IMR-90 (cell line): ENCODE measurements at regions not wholly inside any gene's neighbourhood (a gene's known extent, or its start where the extent isn't known, plus 50 kb on each side); places are given as distances from the start of the nearest gene placed in this dataset.
"Not testable (repeated sequence)": the region's sequence is repeated elsewhere in the genome, so short reads cannot be mapped to it uniquely, and the experiment has no call there.

Experiments used
- ATAC-seq: fragments of 200-7000 bp; cut with Tn5 transposase; 2 replicates; pipeline ENCODE4 v1.9.1; 2020; ENCODE audit warnings: low read depth, mild to moderate bottlenecking, moderate library complexity
- BruUV-seq: library from RNA; stranded (reverse); fragments of 400-500 nt; replicated peaks from 2 replicates; lab custom pipeline; 2021; lab: Mats Ljungman, UMichigan
- CTCF ChIA-PET: fragments of 300-600 bp; formaldehyde crosslinking; extraction: SDS; loops from one replicate; lab custom pipeline; 2021; ENCODE audit warnings: antibody characterized with exemption; lab: Yijun Ruan, JAX
- POLR2A ChIA-PET: fragments of 300-600 bp; sonication (Branson Sonifier 250); formaldehyde crosslinking; loops from one replicate; lab custom pipeline; 2022; ENCODE audit warnings: antibody characterized with exemption; ENCODE audit not compliant: unreplicated experiment; lab: Charles Lee
- DNase-seq: peaks from one replicate; pipeline ENCODE4 v3.0.0; 2013
- H2AFZ ChIP-seq: replicated peaks from 2 replicates; pipeline ENCODE3; 2013; ENCODE audit warnings: low read length, mild to moderate bottlenecking; ENCODE audit not compliant: poor library complexity
- H2AK5ac ChIP-seq: 2 replicates; pipeline ENCODE4 v1.6.1; 2013; ENCODE audit warnings: low read depth, low read length, inconsistent platforms
- H2AK9ac ChIP-seq: replicated peaks from 2 replicates; pipeline ENCODE3; 2013; ENCODE audit warnings: mild to moderate bottlenecking, low read depth, low read length, moderate library complexity; ENCODE audit not compliant: poor library complexity
- H2BK120ac ChIP-seq: 2 replicates; pipeline ENCODE4 v1.6.1; 2013; ENCODE audit warnings: low read depth, low read length, inconsistent platforms
- H2BK15ac ChIP-seq: 3 replicates; pipeline ENCODE4 v1.6.1; 2013; ENCODE audit warnings: low read depth, low read length, inconsistent platforms
- H2BK20ac ChIP-seq: 2 replicates; pipeline ENCODE4 v1.6.1; 2013; ENCODE audit warnings: low read depth, mild to moderate bottlenecking, inconsistent platforms, low read length, moderate library complexity
- H2BK5ac ChIP-seq: 2 replicates; pipeline ENCODE4 v1.6.1; 2013; ENCODE audit warnings: mild to moderate bottlenecking, low read depth, low read length, inconsistent platforms; ENCODE audit not compliant: poor library complexity, severe bottlenecking
- H3K14ac ChIP-seq: replicated peaks from 2 replicates; pipeline ENCODE4 v1.6.1; 2013; ENCODE audit warnings: low read depth, low read length, inconsistent platforms
- H3K18ac ChIP-seq: 2 replicates; pipeline ENCODE4 v1.6.1; 2013; ENCODE audit warnings: low read depth, low read length, control low read depth
- H3K23ac ChIP-seq: 2 replicates; pipeline ENCODE4 v1.6.1; 2013; ENCODE audit warnings: low read depth, low read length, inconsistent platforms
- H3K27ac ChIP-seq: 2 replicates; pipeline ENCODE4 v1.5.1; 2013; ENCODE audit warnings: mild to moderate bottlenecking, control low read depth, low read length; ENCODE audit not compliant: insufficient read depth
- H3K27me3 ChIP-seq: 2 replicates; pipeline ENCODE4 v1.6.1; 2013; ENCODE audit warnings: low read length; ENCODE audit not compliant: control insufficient read depth, insufficient read depth
- H3K36me3 ChIP-seq: 2 replicates; pipeline ENCODE4 v1.6.1; 2013; ENCODE audit warnings: low read length, mixed read lengths; ENCODE audit not compliant: control insufficient read depth, insufficient read depth
- H3K4ac ChIP-seq: 2 replicates; pipeline ENCODE4 v1.6.1; 2013; ENCODE audit warnings: low read depth, low read length, inconsistent platforms
- H3K4me1 ChIP-seq: 2 replicates; pipeline ENCODE4 v1.6.1; 2013; ENCODE audit warnings: low read length, mixed read lengths; ENCODE audit not compliant: control insufficient read depth, insufficient read depth
- H3K4me2 ChIP-seq: 2 replicates; pipeline ENCODE4 v1.6.1; 2013; ENCODE audit warnings: low read depth, mild to moderate bottlenecking, control low read depth, low read length, moderate library complexity
- H3K4me3 ChIP-seq: 2 replicates; pipeline ENCODE4 v1.5.1; 2013; ENCODE audit warnings: low read depth, mild to moderate bottlenecking, control low read depth, low read length, moderate library complexity; ENCODE audit not compliant: insufficient read depth
- H3K56ac ChIP-seq: 2 replicates; pipeline ENCODE4 v1.6.1; 2013; ENCODE audit warnings: low read length, inconsistent platforms; ENCODE audit not compliant: insufficient read depth; ENCODE audit errors: extremely low read depth
- H3K79me1 ChIP-seq, 2 experiments: 2 replicates each; pipeline ENCODE4 v1.6.1; 2013; ENCODE audit warnings: low read length in 2 of 2, inconsistent platforms in 1 of 2, low read depth in 1 of 2
- H3K9ac ChIP-seq: 2 replicates; pipeline ENCODE4 v1.6.1; 2013; ENCODE audit warnings: low read depth, low read length, control low read depth
- H3K9me1 ChIP-seq: 2 replicates; pipeline ENCODE4 v1.6.1; 2013; ENCODE audit warnings: low read length, inconsistent platforms; ENCODE audit not compliant: insufficient read depth
- H3K9me3 ChIP-seq: 2 replicates; pipeline ENCODE4 v1.6.1; 2013; ENCODE audit warnings: low read length; ENCODE audit not compliant: control insufficient read depth, insufficient read depth
- H4K20me1 ChIP-seq: 2 replicates; pipeline ENCODE4 v1.6.1; 2013; ENCODE audit warnings: low read length, inconsistent platforms; ENCODE audit not compliant: insufficient read depth
- H4K5ac ChIP-seq: 2 replicates; pipeline ENCODE4 v1.6.1; 2013; ENCODE audit warnings: mild to moderate bottlenecking, low read depth, low read length, control low read depth
- H4K8ac ChIP-seq, 2 experiments: 2 replicates each; pipeline ENCODE4 v1.6.1; 2013; ENCODE audit warnings: low read depth in 2 of 2, low read length in 2 of 2, control low read depth in 1 of 2, inconsistent platforms in 1 of 2
- H4K91ac ChIP-seq: 2 replicates; pipeline ENCODE4 v1.6.1; 2013; ENCODE audit warnings: low read depth, low read length, inconsistent platforms; ENCODE audit not compliant: insufficient read depth
- CEBPB ChIP-seq: IDR thresholded peaks from 2 replicates; pipeline ENCODE4 v1.6.1; 2012; ENCODE audit warnings: low read depth, low read length, improper control_type of control experiment
- CTCF ChIP-seq: conservative IDR thresholded peaks from 2 replicates; pipeline ENCODE4 v1.5.1; 2012; ENCODE audit warnings: mild to moderate bottlenecking, low read depth, low read length, improper control_type of control experiment
- RAD21 ChIP-seq: IDR thresholded peaks from 2 replicates; pipeline ENCODE4 v1.6.1; 2012; ENCODE audit warnings: low read length, improper control_type of control experiment
- SMC3 ChIP-seq: fragments of 150-350 bp; IDR thresholded peaks from 2 replicates; pipeline ENCODE4 v1.6.1; 2016; ENCODE audit warnings: low read depth, mild to moderate bottlenecking, antibody characterized with exemption, low read length, moderate library complexity
- WGBS, 2 experiments: methylation state at CpG; one replicate each; pipeline versions ENCODE4 v1.1.5 to v1.1.7; 2013; ENCODE audit warnings: missing lambda C conversion rate in 2 of 2; ENCODE audit not compliant: insufficient read length in 1 of 2; ENCODE audit errors: extremely low coverage in 2 of 2; 5-methylcytosine and 5-hydroxymethylcytosine counted together
- dilution Hi-C: fragments of 300-500 bp; cut with HindIII; formaldehyde crosslinking; loops from one replicate; pipeline ENCODE4 v1.14.3; 2018; ENCODE audit warnings: low sequenced_read_pairs; ENCODE audit not compliant: unreplicated experiment
- in situ Hi-C: fragments of 300-500 bp; cut with MboI; formaldehyde crosslinking; loops from 3 replicates; pipeline ENCODE4 v1.14.3; 2019; ENCODE audit warnings: low sequenced_read_pairs, inconsistent platforms, mixed read lengths
- intact Hi-C: fragments of 100-400 bp; cut with micrococcal nuclease; formaldehyde crosslinking; loops from 2 replicates; pipeline ENCODE4 v1.10.0; 2022

GRCh38 chr9:42470577-42470976 is 287.1 kb downstream of the SPATA31A6 start:
- H2BK15ac ChIP-seq, H2BK5ac ChIP-seq, ATAC-seq, intact Hi-C loops, H2AK9ac ChIP-seq, H3K27me3 ChIP-seq, dilution Hi-C loops, H3K56ac ChIP-seq, H3K36me3 ChIP-seq, H4K20me1 ChIP-seq, H2BK120ac ChIP-seq, in situ Hi-C loops, BruUV-seq, POLR2A ChIA-PET, H3K9me1 ChIP-seq, H4K5ac ChIP-seq, H2AK5ac ChIP-seq, H3K27ac ChIP-seq, H3K4me2 ChIP-seq, DNase-seq, H3K9ac ChIP-seq, H3K4me1 ChIP-seq, H4K8ac ChIP-seq, H3K4ac ChIP-seq, H2BK20ac ChIP-seq, H3K23ac ChIP-seq, H3K4me3 ChIP-seq, H4K91ac ChIP-seq, CTCF ChIA-PET, H3K14ac ChIP-seq, H3K18ac ChIP-seq, H3K79me1 ChIP-seq, H2AFZ ChIP-seq, H3K9me3 ChIP-seq: not testable (repeated sequence)
- TF ChIP-seq RAD21, result peak; percentile 30; the same call in 1 of the 2 replicates
- peak; percentile 48 for TF ChIP-seq CTCF
- 0 out of 2 replicates have a peak, but pooled peaks have one; percentile 10 for TF ChIP-seq SMC3
- 0 out of 2 replicates have a peak, but pooled peaks have one; percentile 1 for TF ChIP-seq CEBPB
- WGBS, 2 experiments, result no CpG with 5 or more reads among the region's 3 CpGs

GRCh38 chr9:42490989-42491388 is 307.5 kb downstream of the SPATA31A6 start:
- POLR2A ChIA-PET, H3K4ac ChIP-seq, H2BK5ac ChIP-seq, H3K4me2 ChIP-seq, H2AK5ac ChIP-seq, CTCF ChIA-PET, H3K27ac ChIP-seq, H3K4me3 ChIP-seq, dilution Hi-C loops, in situ Hi-C loops, intact Hi-C loops, H4K91ac ChIP-seq, H2BK15ac ChIP-seq, H2AFZ ChIP-seq, H3K9ac ChIP-seq, BruUV-seq, H4K8ac ChIP-seq, H3K23ac ChIP-seq, H3K9me3 ChIP-seq, H3K79me1 ChIP-seq, H4K20me1 ChIP-seq, H3K14ac ChIP-seq, ATAC-seq, H3K4me1 ChIP-seq, H3K9me1 ChIP-seq, H3K56ac ChIP-seq, H3K36me3 ChIP-seq, H2BK20ac ChIP-seq, H2AK9ac ChIP-seq, H4K5ac ChIP-seq, H3K27me3 ChIP-seq, DNase-seq, H2BK120ac ChIP-seq, H3K18ac ChIP-seq: not testable (repeated sequence)
- WGBS, 2 experiments, result no CpG with 5 or more reads among the region's 2 CpGs
